ENCODE measurements at regions not wholly inside any gene's neighbourhood (a gene's known extent, or its start where the extent isn't known, plus 50 kb on each side); places are given as distances from the start of the nearest gene placed in this dataset.

- no peak for TF ChIP-seq POLR2A (IDR thresholded peaks at IDR 0.05; ENCODE audit: control extremely low read depth in 1 of 2, low read depth in 2 of 2, low read length in 2 of 2)
- TF ChIP-seq SRF (IDR thresholded peaks at IDR 0.05; ENCODE audit: low read depth, low read length), result no peak
- no peak for TF ChIP-seq EZH2 (IDR thresholded peaks at IDR 0.05; ENCODE audit: low read depth, low read length, severe bottlenecking)
- no peak for TF ChIP-seq CBX5 (IDR thresholded peaks at IDR 0.05; ENCODE audit: low read depth, low read length)
- no peak for TF ChIP-seq POLR2AphosphoS5 (IDR thresholded peaks at IDR 0.05; ENCODE audit: low read depth, low read length)
- no peak for TF ChIP-seq CTCF (IDR thresholded peaks at IDR 0.05; ENCODE audit: control extremely low read depth in 1 of 3, insufficient read depth in 1 of 3, low read depth in 1 of 3, low read length in 3 of 3)
These were observed 178.0 kb downstream of the ZNF281 start for GRCh38 chr1:200231787-200232231.

All from H1 (cell line).